GM21717 (cell line): ENCODE measurements at regions not wholly inside any gene's neighbourhood (a gene's known extent, or its start where the extent isn't known, plus 50 kb on each side); places are given as distances from the start of the nearest gene placed in this dataset.
A peak's percentile ranks its signal among the peaks of the same experiment; 100 is the strongest.

Experiments used
- ATAC-seq: cut with Tn5 transposase; IDR thresholded peaks from one replicate; pipeline ENCODE4 v1.9.1; 2021; ENCODE audit warnings: mild to moderate bottlenecking, moderate library complexity; ENCODE audit not compliant: unreplicated experiment

- no peak for ATAC-seq
Measured at GRCh38 chr7:18306696-18307095, 188.9 kb upstream of the HDAC9 start.

GRCh38 chr7:18308938-18309337, 186.6 kb upstream of the HDAC9 start:
- ATAC-seq = no peak

GRCh38 chr7:18312482-18312881, 183.1 kb upstream of the HDAC9 start:
- ATAC-seq = no peak

- ATAC-seq = no peak
Measured at GRCh38 chr7:18313965-18314364, 181.6 kb upstream of the HDAC9 start.

- ATAC-seq = no peak
Measured at GRCh38 chr7:18315241-18315640, 180.3 kb upstream of the HDAC9 start.

- no peak for ATAC-seq
Measured at GRCh38 chr7:18317941-18318340, 177.6 kb upstream of the HDAC9 start.

- ATAC-seq = no peak
Measured at GRCh38 chr7:18320422-18320821, 175.1 kb upstream of the HDAC9 start.

- peak; percentile 86 for ATAC-seq
Measured at GRCh38 chr7:18320971-18321567, 174.5 kb upstream of the HDAC9 start.

- no peak for ATAC-seq
Measured at GRCh38 chr7:18330548-18330947, 165.0 kb upstream of the HDAC9 start.

GRCh38 chr7:18336626-18337025, 158.9 kb upstream of the HDAC9 start:
- ATAC-seq = no peak

- ATAC-seq = no peak
Measured at GRCh38 chr7:18337048-18337809, 158.3 kb upstream of the HDAC9 start.

- no peak for ATAC-seq
Measured at GRCh38 chr7:18338910-18339523, 156.5 kb upstream of the HDAC9 start.

- ATAC-seq = no peak
Measured at GRCh38 chr7:18341756-18342155, 153.8 kb upstream of the HDAC9 start.

GRCh38 chr7:18343047-18343446, 152.5 kb upstream of the HDAC9 start:
- no peak for ATAC-seq

- no peak for ATAC-seq
Measured at GRCh38 chr7:18344536-18344935, 151.0 kb upstream of the HDAC9 start.

GRCh38 chr7:18345641-18346234, 149.8 kb upstream of the HDAC9 start:
- no peak for ATAC-seq

- ATAC-seq = no peak
Measured at GRCh38 chr7:18347170-18347569, 148.4 kb upstream of the HDAC9 start.

GRCh38 chr7:18350678-18351077, 144.9 kb upstream of the HDAC9 start:
- ATAC-seq = no peak

GRCh38 chr7:18352339-18353255, 143.0 kb upstream of the HDAC9 start:
- ATAC-seq = peak; percentile 68

- ATAC-seq = no peak
Measured at GRCh38 chr7:18353339-18353738, 142.2 kb upstream of the HDAC9 start.
